ENCODE measurements at regions not wholly inside any gene's neighbourhood (a gene's known extent, or its start where the extent isn't known, plus 50 kb on each side); places are given as distances from the start of the nearest gene placed in this dataset.
A peak's percentile ranks its signal among the peaks of the same experiment; 100 is the strongest.

GRCh38 chr12:97616946-97617345, 154.3 kb downstream of the RMST start:
- Histone ChIP-seq H3K27me3 (ENCODE audit: control insufficient read depth, insufficient read depth, low read length) (no peaks in the 10 kb centered on the region), H3K9me3 (ENCODE audit: control insufficient read depth, insufficient read depth, low read length) (no peaks in the 10 kb centered on the region), H3K4me3 (ENCODE audit: low read depth, low read length) (no peak overlapping the region), H3K4me1 (ENCODE audit: control insufficient read depth, insufficient read depth, low read length) (no peaks in the 10 kb centered on the region), H3K36me3 (ENCODE audit: control insufficient read depth, insufficient read depth, low read length) (no peaks in the 10 kb centered on the region), H3K27ac (ENCODE audit: low read depth, low read length) (peak overlapping the region; percentile 44)
- DNase-seq (ENCODE audit: low read depth in 4 of 6, low spot score in 6 of 6), result peak; percentile 60 to 96 (median 71)
- WGBS (ENCODE audit: insufficient coverage), result 52% methylated on average over 2 of the region's 4 CpGs

- no peak for DNase-seq (ENCODE audit: low read depth in 4 of 6, low spot score in 6 of 6)
- no peaks in the 10 kb centered on the region for H3K27me3 ChIP-seq (ENCODE audit: control insufficient read depth, insufficient read depth, low read length)
- H3K4me3 ChIP-seq (ENCODE audit: low read depth, low read length), result no peak overlapping the region
- H3K4me1 ChIP-seq (ENCODE audit: control insufficient read depth, insufficient read depth, low read length), result no peaks in the 10 kb centered on the region
- no peaks in the 10 kb centered on the region for H3K9me3 ChIP-seq (ENCODE audit: control insufficient read depth, insufficient read depth, low read length)
- no peak overlapping the region for H3K27ac ChIP-seq (ENCODE audit: low read depth, low read length)
- H3K36me3 ChIP-seq (ENCODE audit: control insufficient read depth, insufficient read depth, low read length), result no peaks in the 10 kb centered on the region
These were observed 166.4 kb downstream of the RMST start for GRCh38 chr12:97628962-97629361.

- Histone ChIP-seq H3K27me3 (ENCODE audit: control insufficient read depth, insufficient read depth, low read length) (no peaks in the 10 kb centered on the region), H3K9me3 (ENCODE audit: control insufficient read depth, insufficient read depth, low read length) (no peaks in the 10 kb centered on the region), H3K4me1 (ENCODE audit: control insufficient read depth, insufficient read depth, low read length) (no peaks in the 10 kb centered on the region), H3K27ac (ENCODE audit: low read depth, low read length) (no peak overlapping the region), H3K4me3 (ENCODE audit: low read depth, low read length) (no peak overlapping the region), H3K36me3 (ENCODE audit: control insufficient read depth, insufficient read depth, low read length) (no peaks in the 10 kb centered on the region)
- DNase-seq (ENCODE audit: low read depth in 4 of 6, low spot score in 6 of 6), result peak in 1 of 6 donors; percentile 51
These were observed 166.8 kb downstream of the RMST start for GRCh38 chr12:97629382-97629781.

GRCh38 chr12:97630356-97630755, 167.8 kb downstream of the RMST start:
- H3K4me1 ChIP-seq (ENCODE audit: control insufficient read depth, insufficient read depth, low read length), result no peaks in the 10 kb centered on the region
- no peaks in the 10 kb centered on the region for H3K36me3 ChIP-seq (ENCODE audit: control insufficient read depth, insufficient read depth, low read length)
- DNase-seq (ENCODE audit: low read depth in 4 of 6, low spot score in 6 of 6), result peak in 1 of 6 donors; percentile 74
- H3K4me3 ChIP-seq (ENCODE audit: low read depth, low read length), result no peak overlapping the region
- no peaks in the 10 kb centered on the region for H3K9me3 ChIP-seq (ENCODE audit: control insufficient read depth, insufficient read depth, low read length)
- no peaks in the 10 kb centered on the region for H3K27me3 ChIP-seq (ENCODE audit: control insufficient read depth, insufficient read depth, low read length)
- H3K27ac ChIP-seq (ENCODE audit: low read depth, low read length), result no peak overlapping the region
- WGBS (ENCODE audit: insufficient coverage), result no CpG with 5 or more reads among the region's 2 CpGs

- peak in 1 of 6 donors; percentile 27 for DNase-seq (ENCODE audit: low read depth in 4 of 6, low spot score in 6 of 6)
- Histone ChIP-seq H3K4me3 (ENCODE audit: low read depth, low read length) (no peak overlapping the region), H3K9me3 (ENCODE audit: control insufficient read depth, insufficient read depth, low read length) (no peaks in the 10 kb centered on the region), H3K27ac (ENCODE audit: low read depth, low read length) (no peak overlapping the region), H3K27me3 (ENCODE audit: control insufficient read depth, insufficient read depth, low read length) (no peaks in the 10 kb centered on the region), H3K4me1 (ENCODE audit: control insufficient read depth, insufficient read depth, low read length) (no peaks in the 10 kb centered on the region), H3K36me3 (ENCODE audit: control insufficient read depth, insufficient read depth, low read length) (no peaks in the 10 kb centered on the region)
- WGBS (ENCODE audit: insufficient coverage), result no CpG with 5 or more reads among the region's 4 CpGs
These were observed 168.3 kb downstream of the RMST start for GRCh38 chr12:97630875-97631274.

- Histone ChIP-seq H3K4me3 (ENCODE audit: low read depth, low read length) (no peak overlapping the region), H3K4me1 (ENCODE audit: control insufficient read depth, insufficient read depth, low read length) (no peaks in the 10 kb centered on the region), H3K27me3 (ENCODE audit: control insufficient read depth, insufficient read depth, low read length) (no peaks in the 10 kb centered on the region), H3K27ac (ENCODE audit: low read depth, low read length) (no peak overlapping the region), H3K36me3 (ENCODE audit: control insufficient read depth, insufficient read depth, low read length) (no peaks in the 10 kb centered on the region), H3K9me3 (ENCODE audit: control insufficient read depth, insufficient read depth, low read length) (no peaks in the 10 kb centered on the region)
- 57% methylated on average over 3 of the region's 3 CpGs for WGBS (ENCODE audit: insufficient coverage)
- DNase-seq (ENCODE audit: low read depth in 4 of 6, low spot score in 6 of 6), result no peak
These were observed 175.2 kb downstream of the RMST start for GRCh38 chr12:97637770-97638169.

- Histone ChIP-seq H3K36me3 (ENCODE audit: control insufficient read depth, insufficient read depth, low read length) (no peaks in the 10 kb centered on the region), H3K9me3 (ENCODE audit: control insufficient read depth, insufficient read depth, low read length) (no peaks in the 10 kb centered on the region), H3K27ac (ENCODE audit: low read depth, low read length) (no peak overlapping the region), H3K27me3 (ENCODE audit: control insufficient read depth, insufficient read depth, low read length) (no peaks in the 10 kb centered on the region), H3K4me1 (ENCODE audit: control insufficient read depth, insufficient read depth, low read length) (no peaks in the 10 kb centered on the region), H3K4me3 (ENCODE audit: low read depth, low read length) (no peak overlapping the region)
- no CpG with 5 or more reads among the region's 2 CpGs for WGBS (ENCODE audit: insufficient coverage)
- peak in 1 of 6 donors; percentile 31 for DNase-seq (ENCODE audit: low read depth in 4 of 6, low spot score in 6 of 6)
These were observed 176.1 kb downstream of the RMST start for GRCh38 chr12:97638739-97639138.

- Histone ChIP-seq H3K36me3 (ENCODE audit: control insufficient read depth, insufficient read depth, low read length) (no peaks in the 10 kb centered on the region), H3K27ac (ENCODE audit: low read depth, low read length) (no peak overlapping the region), H3K4me1 (ENCODE audit: control insufficient read depth, insufficient read depth, low read length) (no peaks in the 10 kb centered on the region), H3K4me3 (ENCODE audit: low read depth, low read length) (no peak overlapping the region), H3K9me3 (ENCODE audit: control insufficient read depth, insufficient read depth, low read length) (no peaks in the 10 kb centered on the region), H3K27me3 (ENCODE audit: control insufficient read depth, insufficient read depth, low read length) (no peaks in the 10 kb centered on the region)
- WGBS (ENCODE audit: insufficient coverage), result no CpG with 5 or more reads among the region's 1 CpG
- DNase-seq (ENCODE audit: low read depth in 4 of 6, low spot score in 6 of 6), result no peak
These were observed 177.1 kb downstream of the RMST start for GRCh38 chr12:97639702-97640101.

GRCh38 chr12:97640826-97641225, 178.2 kb downstream of the RMST start:
- H3K27me3 ChIP-seq (ENCODE audit: control insufficient read depth, insufficient read depth, low read length), result no peaks in the 10 kb centered on the region
- DNase-seq (ENCODE audit: low read depth in 4 of 6, low spot score in 6 of 6), result no peak
- H3K4me1 ChIP-seq (ENCODE audit: control insufficient read depth, insufficient read depth, low read length), result no peaks in the 10 kb centered on the region
- H3K27ac ChIP-seq (ENCODE audit: low read depth, low read length), result no peak overlapping the region
- 95% methylated on average over 2 of the region's 6 CpGs for WGBS (ENCODE audit: insufficient coverage)
- H3K4me3 ChIP-seq (ENCODE audit: low read depth, low read length), result no peak overlapping the region
- H3K9me3 ChIP-seq (ENCODE audit: control insufficient read depth, insufficient read depth, low read length), result no peaks in the 10 kb centered on the region
- H3K36me3 ChIP-seq (ENCODE audit: control insufficient read depth, insufficient read depth, low read length), result no peaks in the 10 kb centered on the region

GRCh38 chr12:97642911-97643310, 180.3 kb downstream of the RMST start:
- Histone ChIP-seq H3K4me1 (ENCODE audit: control insufficient read depth, insufficient read depth, low read length) (no peaks in the 10 kb centered on the region), H3K9me3 (ENCODE audit: control insufficient read depth, insufficient read depth, low read length) (no peaks in the 10 kb centered on the region), H3K4me3 (ENCODE audit: low read depth, low read length) (no peak overlapping the region), H3K27ac (ENCODE audit: low read depth, low read length) (no peak overlapping the region), H3K27me3 (ENCODE audit: control insufficient read depth, insufficient read depth, low read length) (no peaks in the 10 kb centered on the region), H3K36me3 (ENCODE audit: control insufficient read depth, insufficient read depth, low read length) (no peaks in the 10 kb centered on the region)
- DNase-seq (ENCODE audit: low read depth in 4 of 6, low spot score in 6 of 6), result peak in 2 of 6 donors; percentile 61 to 66
- WGBS (ENCODE audit: insufficient coverage), result no CpG with 5 or more reads among the region's 5 CpGs
